ENCODE measurements at regions not wholly inside any gene's neighbourhood (a gene's known extent, or its start where the extent isn't known, plus 50 kb on each side); places are given as distances from the start of the nearest gene placed in this dataset.
A peak's percentile ranks its signal among the peaks of the same experiment; 100 is the strongest.
"Not testable (repeated sequence)": the region's sequence is repeated elsewhere in the genome, so short reads cannot be mapped to it uniquely, and the experiment has no call there.

DNA sequence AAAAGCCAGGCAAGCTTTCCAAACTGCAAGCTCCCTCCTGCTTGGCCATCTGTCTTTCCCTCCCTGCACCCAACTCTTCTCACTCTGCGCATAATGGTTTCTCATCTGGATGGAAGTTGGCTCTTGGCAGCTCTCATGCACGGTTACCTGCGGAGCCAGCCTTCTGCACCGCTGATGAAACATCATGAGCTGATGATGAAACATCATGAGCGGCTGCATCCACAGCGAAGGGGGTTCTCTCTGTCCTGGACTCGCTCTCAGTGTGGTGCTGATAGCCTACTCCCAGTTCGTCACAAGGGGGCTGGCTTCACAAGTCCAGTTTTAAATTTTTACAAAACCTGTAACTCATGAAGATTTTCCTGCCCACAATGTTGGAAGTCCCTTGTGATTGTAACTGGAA, 457.5 kb downstream of the ACTR3B start:
- no peak for DNase-seq

DNA sequence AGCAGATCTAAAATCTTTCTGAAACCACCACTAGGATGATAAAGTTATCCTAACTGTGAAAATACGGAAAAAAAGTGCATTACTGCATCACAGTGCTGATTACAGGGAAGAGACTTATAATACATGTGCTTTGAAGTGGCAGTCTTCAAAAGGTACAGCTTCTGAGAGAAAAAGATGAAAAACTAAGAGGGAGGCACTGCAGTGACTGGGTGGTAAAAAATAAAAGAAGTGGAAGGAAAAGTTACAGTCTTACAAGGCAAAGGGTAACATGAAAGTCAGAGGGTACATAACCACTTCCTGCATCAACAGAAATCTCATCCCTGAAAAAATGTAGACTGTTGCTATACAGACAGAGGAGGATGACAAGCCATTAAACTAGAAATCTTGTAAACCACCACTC, 465.3 kb downstream of the ACTR3B start:
- no peak for DNase-seq

DNA sequence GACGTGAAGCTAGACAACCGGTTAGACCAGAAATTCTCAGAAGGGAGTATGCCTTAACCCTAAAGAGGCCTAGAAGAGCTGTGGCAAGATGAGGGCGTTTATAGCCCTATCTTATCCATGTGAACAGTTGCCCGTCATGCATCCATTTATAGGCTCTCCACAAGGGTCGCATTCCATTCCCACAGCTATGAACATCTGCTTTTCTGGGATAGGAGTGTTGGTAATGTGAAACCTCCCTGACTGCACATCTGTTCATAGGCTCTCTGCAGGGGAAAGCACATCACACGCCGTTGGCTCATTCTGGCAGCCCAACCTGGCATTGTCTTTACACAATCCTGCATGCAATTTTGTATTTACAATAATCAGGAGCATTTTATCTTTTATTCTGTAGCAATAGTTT, 485.6 kb downstream of the ACTR3B start:
- not testable (repeated sequence) for DNase-seq

DNA sequence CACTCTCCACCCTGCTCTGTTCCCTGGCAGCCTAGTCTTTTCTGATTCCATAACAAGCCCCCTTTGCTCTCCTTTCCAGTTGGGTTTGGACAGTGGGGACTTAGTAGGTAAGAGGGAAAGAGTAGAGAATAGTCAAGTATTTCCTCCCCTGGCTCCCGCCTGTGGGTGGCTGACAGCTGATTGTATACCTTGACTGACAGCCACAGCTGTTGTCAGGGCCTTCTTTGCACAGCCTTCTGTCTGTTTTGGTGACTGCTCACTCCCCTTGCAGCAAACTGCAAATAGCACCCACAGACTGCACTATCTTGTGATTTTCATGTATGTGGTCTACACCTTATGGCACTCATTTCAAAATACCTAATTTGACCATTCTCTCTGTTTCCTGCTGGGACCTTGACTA, 486.3 kb downstream of the ACTR3B start:
- peak; percentile 4 for DNase-seq

DNA sequence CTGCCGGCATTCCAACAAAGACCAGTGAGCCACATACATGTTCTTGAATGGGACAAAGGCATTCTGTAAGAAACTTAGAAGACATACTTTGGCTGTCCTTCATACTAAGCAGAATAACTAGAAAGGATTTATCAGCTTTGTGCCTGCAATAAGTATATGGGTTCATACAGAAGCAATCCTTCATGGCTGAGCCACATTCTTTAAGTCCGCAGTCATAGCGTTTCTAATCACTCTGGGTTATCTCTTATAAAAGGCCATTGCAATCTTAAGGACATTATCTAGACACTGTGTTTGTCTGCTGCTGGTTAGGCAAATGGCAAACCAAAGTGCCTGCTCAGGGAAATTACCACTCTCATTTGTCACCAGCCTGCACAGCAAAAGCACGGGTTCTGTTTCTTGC, 488.4 kb downstream of the ACTR3B start:
- no peak for DNase-seq

DNA sequence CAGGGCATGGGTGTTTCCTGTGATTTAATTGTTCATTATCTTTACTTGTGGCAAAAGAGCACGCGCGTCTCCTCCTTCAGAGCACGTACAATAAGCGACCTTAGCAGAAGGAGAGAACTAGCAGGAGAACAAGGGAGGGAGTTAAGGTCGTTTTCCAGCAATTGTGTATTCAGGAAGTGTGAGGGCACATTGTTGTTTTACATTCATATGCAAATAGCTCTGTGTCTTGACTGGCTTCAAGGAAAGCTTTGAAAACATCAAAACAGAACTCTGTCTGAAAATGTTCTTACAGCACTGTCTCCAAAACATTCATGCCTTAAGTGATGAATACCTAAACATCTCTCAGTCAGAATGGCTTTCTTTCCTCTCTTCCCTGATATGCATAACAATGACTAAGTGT, 499.1 kb downstream of the ACTR3B start:
- DNase-seq = no peak

DNA sequence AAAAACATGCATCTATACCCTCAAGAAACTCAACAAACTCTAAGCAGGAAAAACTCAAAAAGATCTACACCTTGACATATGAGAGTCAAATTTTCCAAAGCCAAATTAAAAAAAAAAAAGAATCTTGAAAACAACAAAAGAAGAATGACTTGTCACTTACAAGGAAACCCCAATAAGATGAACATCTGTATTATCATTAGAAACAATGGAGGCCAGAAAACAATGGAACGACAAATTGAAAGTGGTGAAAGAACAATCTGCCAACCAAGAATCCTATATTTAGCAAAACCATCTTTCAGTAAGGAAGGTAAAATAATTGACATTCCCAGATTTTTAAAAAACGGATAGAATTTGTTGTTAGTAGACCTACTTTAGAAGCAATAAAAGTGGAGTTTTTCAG, 516.8 kb downstream of the ACTR3B start:
- DNase-seq = no peak

DNA sequence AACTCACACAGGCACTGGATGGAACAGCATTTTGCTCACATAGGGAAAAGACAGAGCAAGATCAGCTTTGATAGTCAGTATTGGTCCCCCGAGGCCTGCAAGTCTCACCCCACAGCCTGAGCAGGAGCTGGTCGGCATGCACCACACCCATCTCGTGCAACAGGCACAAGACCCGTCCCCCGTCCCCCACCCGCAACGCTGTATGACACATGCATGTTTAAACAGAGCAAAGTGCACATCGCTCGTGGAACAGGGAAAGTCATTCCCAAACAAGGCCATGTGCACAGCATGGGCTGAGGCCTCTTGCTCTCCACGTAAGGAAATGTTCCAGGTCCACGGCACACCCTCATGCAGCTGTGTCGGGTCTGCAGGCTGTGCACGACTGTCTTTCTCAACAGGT, 527.2 kb downstream of the ACTR3B start:
- no peak for DNase-seq

DNA sequence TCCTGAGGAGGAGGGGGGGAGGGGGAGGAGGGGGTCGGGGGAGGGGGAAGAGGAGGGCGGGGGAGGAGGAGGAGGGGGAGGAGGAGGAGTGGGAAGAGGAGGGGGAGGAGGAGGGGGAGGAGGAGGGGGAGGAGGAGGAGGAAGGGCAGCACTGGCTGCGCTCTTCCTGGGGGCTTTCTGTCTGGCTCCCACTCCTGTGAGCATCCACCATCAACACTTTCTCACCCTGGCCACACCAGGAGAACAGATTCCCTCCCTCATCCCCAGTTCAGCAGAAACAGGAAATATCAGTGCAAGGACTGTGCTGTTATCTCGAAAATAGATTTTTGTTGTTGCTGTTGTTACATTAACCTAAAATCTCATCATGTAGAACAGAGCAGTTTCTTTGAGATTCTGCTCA, 530.5 kb downstream of the ACTR3B start:
- DNase-seq = no peak

DNA sequence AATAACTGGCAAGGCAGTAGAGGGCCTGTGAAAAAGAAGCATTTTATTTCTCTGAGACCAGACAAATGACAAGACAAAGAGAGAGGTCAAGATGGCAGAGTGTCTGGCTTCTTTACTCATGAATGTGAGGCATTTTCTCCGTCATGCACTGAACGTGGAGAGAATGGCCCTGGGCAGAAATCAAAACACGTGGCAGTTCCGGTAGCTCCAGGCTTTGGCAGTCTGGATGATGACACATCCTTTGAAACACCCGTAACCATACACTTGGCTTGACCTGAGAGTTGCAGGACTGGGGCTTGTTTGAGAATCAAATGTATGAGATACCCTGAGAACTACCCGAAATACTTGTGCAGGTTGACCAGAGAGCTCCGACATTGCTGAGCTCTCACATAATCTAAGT, 537.6 kb downstream of the ACTR3B start:
- no peak for DNase-seq

DNA sequence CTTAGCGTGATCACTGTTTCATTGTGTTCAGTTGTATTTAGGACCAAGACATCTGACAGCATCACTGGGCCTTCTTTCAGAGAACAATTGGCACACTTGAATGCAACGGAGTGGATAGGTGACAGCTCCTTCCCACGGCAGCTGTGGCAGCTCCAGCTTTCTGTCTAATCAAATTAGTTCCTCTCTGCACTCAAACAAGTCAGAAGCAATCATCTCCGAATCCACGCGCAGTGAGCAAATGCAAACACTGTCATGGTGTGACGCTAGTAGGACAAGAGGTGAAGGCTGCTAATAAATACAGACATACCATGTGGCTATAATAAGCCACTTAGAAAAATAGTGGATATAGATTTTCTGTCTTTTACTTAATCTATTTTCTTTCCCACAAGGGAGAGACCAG, 542.4 kb downstream of the ACTR3B start:
- no peak for DNase-seq

DNA sequence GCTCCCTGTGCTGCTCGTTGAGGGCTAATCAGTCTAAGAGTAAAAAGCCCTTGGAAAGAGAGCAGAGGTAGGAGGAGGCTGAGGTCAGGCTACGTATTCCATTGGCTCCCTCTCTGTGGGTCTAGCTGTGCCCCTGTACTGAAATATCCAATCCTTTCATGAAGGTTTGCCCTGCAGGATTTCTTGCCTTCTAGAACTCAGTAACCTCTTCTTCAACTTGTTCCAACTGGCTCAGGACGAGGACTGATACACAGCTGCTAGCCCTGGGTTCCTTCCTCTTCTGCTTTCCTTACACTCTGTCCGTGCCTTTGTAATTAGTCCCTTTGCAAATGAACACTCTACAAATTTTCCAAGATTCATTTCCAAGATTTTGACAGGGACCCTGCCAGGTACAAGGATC, 560.5 kb downstream of the ACTR3B start:
- no peak for DNase-seq

DNA sequence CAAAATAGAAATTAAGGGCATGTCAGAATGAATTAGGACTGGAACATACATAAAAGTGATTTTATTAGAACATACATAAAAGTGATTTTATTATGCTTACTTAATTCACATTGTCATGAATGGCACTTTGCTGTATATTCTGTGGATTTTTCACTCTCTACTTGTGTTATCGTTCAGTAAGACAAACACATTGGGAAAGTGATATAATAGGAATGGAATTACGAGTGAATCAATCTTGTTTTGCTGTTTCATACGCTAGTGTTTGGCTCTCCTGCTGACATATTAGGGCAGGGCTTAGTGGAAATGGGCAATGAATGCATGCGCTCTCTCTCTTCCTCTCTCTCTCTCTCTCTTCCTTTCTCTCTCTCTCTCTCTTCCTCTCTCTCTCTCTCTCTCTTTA, 561.1 kb downstream of the ACTR3B start:
- DNase-seq = no peak

DNA sequence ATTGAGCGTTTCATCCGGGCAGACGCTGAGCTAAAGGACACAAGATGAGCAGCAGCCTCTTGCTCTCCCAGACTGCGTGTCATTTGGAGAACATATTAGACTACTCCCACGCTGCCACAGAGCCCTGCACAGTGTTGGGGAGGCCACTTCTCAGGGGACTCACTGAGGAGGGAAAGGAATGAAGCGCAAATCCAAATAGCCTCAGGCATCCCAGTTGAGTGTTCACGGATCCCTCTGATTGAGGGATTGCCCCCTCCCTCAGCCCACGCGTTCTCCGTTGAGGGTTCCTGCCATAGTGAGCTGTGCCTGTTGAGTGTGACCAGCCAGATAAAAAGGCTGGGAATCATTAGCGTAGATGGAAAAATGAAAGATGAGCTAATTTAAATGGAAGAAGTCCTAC, 563.4 kb downstream of the ACTR3B start:
- no peak for DNase-seq

DNA sequence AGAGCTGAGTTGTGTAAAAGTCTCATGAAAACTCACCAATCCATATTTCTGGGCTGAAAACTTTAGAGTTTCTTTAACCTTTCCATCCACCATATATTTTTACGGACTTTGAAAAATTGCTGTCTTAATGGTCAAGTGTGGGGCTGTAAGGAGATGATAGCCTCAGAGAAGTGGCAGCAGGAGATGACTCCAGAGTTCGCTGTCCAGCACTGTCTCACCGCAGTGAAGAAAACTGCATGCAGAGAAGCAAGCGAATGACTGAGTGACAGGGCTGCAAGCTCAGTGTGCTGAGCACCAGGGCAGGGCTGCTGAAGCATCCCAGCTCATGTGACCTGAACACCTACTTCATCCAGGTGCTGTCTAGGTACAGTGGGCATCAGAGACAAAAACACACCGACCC, 564.5 kb downstream of the ACTR3B start:
- no peak for DNase-seq

DNA sequence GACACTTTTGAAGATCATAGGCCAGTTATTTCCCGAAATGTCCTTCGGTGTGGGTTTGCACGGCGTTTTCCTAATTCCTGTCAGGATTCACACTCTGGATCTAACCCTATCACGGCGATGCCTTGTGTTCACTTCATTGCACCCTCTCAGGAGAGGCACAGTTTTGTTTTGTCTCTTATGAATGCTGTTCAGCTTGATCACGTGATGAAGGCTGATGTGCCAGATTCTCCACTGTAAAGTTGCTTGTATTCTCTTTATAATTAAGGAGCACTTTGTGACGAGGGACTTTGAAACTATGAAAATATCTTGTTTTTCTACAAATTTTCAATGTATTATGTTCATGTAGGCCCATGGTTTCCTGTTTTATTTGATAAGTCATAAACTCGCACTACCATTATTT, 568.1 kb downstream of the ACTR3B start:
- no peak for DNase-seq

DNA sequence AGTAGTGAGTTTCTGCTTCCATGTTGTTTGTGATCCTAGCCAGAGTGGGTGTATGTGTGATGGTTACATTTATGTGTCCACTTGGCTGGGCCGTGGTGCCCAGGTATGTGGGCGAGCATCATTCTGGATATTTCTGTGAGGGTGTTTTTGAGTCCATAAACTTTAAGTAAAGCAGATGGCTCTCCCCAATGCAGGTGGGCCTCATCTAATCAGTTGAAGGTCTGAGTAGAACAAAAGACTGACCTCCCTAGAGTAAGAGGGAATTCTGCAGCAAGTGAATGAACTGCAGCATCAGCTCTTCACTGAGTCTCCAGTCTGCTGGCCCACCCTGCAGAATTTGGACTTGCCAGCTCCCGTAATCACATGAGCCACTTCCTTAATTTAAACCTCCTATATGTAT, 571.9 kb downstream of the ACTR3B start:
- no peak for DNase-seq

DNA sequence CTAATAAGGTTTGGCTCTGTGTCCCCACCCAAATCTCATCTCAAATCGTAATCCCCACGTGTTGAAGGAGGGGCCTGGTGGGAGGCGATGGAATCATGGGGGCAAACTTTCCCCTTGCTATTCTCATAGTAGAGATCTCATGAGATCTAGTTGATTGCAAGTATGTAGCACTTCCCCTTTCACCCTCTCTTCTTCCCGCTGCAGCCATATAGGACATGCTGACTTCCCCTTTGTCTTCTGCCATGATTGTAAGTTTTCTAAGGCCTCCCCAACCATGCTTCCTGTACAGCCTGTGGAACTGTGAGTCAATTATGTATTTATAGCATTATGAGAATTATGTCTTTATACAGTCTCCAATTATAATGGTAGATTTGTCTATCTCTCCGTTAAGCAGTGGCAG, 594.5 kb downstream of the ACTR3B start:
- DNase-seq = no peak

DNA sequence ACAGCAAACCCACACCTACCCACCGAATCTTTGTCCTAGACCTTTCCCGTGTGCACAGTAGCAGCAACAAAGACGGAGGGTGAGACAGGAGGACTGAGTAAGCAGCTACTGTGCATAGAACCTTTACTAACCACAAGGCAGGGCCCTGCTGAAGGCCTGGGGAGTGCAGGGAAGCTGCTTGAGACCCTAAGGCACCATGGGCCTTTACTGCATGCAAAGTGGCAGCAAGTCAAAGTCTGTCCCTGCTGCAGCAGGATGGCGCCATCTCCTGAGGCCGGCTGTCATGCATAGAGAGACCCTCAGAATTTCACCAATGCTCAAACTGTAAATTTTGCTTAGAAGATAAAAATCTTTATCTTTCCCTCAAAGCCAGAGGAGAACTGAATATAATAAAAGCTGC, 610.5 kb downstream of the ACTR3B start:
- DNase-seq = no peak

DNA sequence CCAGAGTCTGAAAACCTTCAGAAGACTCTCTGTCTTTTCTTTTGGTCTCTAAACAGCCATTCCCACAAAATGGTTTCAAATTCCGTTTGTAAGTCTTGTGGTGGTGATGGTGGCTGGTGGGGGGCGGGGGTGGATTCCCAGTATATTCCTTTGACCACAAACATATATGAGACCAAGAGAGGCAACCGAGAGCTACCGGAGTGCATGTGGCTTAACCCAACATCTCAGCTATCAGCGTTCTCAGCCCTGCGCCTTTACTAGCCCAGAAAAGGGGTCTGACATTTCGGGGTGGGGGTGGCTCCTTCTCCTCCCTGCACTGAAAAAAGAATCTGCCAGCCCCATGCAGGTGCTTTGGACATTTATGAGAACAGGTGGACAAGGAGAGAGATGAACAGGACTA, 621.1 kb downstream of the ACTR3B start:
- no peak for DNase-seq

DNA sequence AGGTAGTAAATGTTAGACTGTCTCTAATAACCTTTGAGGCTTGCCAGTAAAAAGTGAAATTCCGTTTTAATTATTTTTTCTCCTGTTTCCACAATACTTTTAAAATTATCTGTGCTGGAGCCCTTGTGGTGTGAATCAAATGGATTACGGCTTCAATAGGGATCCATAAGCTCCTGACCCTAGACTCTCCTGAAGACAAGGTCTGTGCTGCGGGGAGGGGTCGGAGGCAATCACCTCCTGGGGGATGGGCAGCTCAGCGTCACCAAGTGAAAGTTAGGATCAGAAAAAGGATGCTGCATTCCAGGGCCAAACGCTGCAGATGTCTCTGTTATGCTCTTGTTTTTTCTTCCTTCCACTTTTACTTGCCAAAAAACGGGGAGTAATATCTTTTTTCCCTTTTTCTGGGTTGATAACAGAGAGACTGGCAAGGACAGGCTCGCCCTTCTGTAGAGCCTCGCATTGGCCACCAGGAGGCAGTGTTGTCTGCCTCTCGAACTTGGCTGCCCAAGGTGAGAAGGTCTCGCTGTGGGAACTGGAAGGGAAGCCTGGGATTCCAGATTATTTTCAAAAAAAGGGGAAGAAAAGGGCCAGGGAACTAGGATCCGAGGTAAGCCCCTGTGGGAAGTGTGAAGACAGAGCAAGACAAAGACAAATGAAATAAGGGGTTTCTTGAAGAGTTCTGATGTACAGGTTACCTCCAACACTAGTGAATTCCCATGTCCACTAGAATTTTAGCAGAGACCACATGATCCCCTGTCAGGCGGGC, 621.9 kb downstream of the ACTR3B start:
- peak; percentile 51 for DNase-seq

DNA sequence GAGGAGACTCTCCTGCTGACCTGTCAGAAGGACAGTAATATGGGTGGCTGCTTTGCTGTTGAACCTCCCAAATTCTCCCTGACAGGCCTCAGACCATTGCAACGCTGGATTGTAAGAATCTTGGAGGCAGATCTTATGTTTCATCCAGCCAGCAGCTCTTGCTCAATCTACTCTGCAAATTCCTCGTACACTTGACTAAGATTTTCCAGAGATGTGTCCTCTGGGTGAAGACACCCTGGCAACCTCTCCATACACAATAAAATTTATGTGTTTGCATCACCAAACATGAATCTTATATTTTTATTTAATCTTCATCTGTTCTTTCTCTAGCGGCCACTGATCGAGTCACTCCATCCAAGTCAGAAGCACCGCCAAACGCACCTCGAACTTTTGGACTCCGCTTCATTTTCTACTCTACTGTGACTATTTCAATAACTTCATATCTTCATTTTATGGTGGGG, 623.1 kb downstream of the ACTR3B start:
- DNase-seq = peak; percentile 88

DNA sequence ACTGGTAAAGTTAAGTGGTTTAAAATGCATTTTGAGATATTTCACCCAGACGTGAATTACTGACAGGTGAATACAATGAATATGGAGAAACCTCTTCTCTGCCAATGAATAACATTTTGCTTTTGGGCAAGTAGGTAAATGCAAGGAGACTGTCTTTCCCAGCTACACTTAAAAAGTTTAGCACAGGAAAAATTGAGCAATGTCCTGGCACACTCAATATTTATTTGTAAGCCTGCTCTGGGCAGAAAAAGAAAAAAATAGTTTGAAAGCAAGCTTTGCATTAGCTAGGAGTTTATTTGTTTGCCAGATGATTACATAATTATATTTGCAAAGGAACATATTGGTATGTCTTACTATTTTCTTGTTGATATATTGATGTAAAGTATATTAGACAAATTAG, 624.2 kb downstream of the ACTR3B start:
- peak; percentile 43 for DNase-seq

DNA sequence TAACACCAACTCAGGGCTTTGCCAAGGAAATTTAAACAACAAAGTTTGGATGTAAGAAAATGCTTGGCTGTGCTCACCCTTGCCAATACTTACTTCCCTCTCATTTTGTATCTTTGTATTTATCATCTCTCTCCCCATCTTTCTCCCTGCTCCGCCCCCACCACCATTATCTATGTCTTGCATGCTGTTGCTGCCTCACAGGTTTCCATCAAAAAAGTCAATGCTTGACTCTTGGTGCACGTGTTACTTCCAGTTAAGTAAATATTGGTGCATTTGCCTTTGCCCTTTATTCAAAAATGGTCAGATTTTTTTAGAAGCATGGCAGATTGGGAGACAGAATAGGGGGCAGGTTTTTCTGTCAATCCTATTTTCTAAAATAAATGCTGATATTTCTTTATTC, 626.0 kb downstream of the ACTR3B start:
- DNase-seq = no peak

Data from muscle of arm (tissue), 1 donor.